ENCODE measurements at regions not wholly inside any gene's neighbourhood (a gene's known extent, or its start where the extent isn't known, plus 50 kb on each side); places are given as distances from the start of the nearest gene placed in this dataset.

DNA sequence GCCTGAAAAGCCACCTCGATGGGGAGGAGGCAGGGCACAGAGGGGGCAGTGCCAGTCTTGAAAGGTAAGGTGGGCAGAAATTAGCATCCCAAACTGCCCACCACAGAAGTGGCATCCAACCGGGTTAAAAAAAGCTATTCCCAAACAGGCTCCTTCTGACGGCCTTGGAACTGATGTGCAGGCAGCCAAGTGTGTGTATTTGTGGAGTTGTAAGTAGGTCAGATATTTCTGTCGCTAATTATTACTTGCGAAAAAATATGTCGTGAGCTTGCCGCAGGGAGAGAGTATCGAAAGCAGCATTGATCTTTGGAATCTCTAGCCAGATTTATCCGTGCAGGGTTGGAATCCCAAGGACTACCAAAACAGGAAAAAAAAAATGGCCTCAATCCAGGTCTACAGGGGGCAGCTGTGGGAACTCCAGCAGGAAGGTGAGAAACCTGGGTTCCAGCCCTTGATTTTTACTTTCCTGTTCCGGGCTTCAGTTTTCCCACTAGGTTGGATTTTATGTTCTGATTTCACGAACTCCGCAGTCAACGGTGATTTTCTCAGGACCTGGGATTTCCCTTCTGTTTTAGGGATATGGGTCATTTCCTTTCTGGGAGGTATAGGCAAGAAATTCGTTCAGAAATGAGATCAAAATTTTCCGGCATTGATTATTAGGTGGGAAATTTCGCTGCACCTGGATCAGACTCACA lies 200.8 kb downstream of the RGS3 start:
- TF ChIP-seq, protein P1, sequence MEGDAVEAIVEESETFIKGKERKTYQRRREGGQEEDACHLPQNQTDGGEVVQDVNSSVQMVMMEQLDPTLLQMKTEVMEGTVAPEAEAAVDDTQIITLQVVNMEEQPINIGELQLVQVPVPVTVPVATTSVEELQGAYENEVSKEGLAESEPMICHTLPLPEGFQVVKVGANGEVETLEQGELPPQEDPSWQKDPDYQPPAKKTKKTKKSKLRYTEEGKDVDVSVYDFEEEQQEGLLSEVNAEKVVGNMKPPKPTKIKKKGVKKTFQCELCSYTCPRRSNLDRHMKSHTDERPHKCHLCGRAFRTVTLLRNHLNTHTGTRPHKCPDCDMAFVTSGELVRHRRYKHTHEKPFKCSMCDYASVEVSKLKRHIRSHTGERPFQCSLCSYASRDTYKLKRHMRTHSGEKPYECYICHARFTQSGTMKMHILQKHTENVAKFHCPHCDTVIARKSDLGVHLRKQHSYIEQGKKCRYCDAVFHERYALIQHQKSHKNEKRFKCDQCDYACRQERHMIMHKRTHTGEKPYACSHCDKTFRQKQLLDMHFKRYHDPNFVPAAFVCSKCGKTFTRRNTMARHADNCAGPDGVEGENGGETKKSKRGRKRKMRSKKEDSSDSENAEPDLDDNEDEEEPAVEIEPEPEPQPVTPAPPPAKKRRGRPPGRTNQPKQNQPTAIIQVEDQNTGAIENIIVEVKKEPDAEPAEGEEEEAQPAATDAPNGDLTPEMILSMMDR (conservative IDR thresholded peaks at IDR 0.05; ENCODE audit: low read depth, low read length), result no peak
- no peak for TF ChIP-seq RAD21 (IDR thresholded peaks at IDR 0.05; ENCODE audit: low read length)
- TF ChIP-seq BHLHE40 (IDR thresholded peaks at IDR 0.05; ENCODE audit: low read depth, low read length), result no peak
- TF ChIP-seq POLR2A (IDR thresholded peaks at IDR 0.05; ENCODE audit: low read depth, low read length), result no peak

All from IMR-90 (cell line).